IMR-90 (cell line): ENCODE measurements at regions not wholly inside any gene's neighbourhood (a gene's known extent, or its start where the extent isn't known, plus 50 kb on each side); places are given as distances from the start of the nearest gene placed in this dataset.

Experiments
- ATAC-seq: fragments of 200-7000 bp; cut with Tn5 transposase; 2 replicates; pipeline ENCODE4 v1.9.1; 2020; ENCODE audit warnings: low read depth, mild to moderate bottlenecking, moderate library complexity
- BruUV-seq: library from RNA; stranded (reverse); fragments of 400-500 nt; replicated peaks from 2 replicates; lab custom pipeline; 2021; lab: Mats Ljungman, UMichigan
- CTCF ChIA-PET: fragments of 300-600 bp; formaldehyde crosslinking; extraction: SDS; loops from one replicate; lab custom pipeline; 2021; ENCODE audit warnings: antibody characterized with exemption; lab: Yijun Ruan, JAX
- POLR2A ChIA-PET: fragments of 300-600 bp; sonication (Branson Sonifier 250); formaldehyde crosslinking; loops from one replicate; lab custom pipeline; 2022; ENCODE audit warnings: antibody characterized with exemption; ENCODE audit not compliant: unreplicated experiment; lab: Charles Lee
- DNase-seq: peaks from one replicate; pipeline ENCODE4 v3.0.0; 2013
- H2AFZ ChIP-seq: replicated peaks from 2 replicates; pipeline ENCODE3; 2013; ENCODE audit warnings: low read length, mild to moderate bottlenecking; ENCODE audit not compliant: poor library complexity
- H2AK5ac ChIP-seq: 2 replicates; pipeline ENCODE4 v1.6.1; 2013; ENCODE audit warnings: low read depth, low read length, inconsistent platforms
- H2AK9ac ChIP-seq: replicated peaks from 2 replicates; pipeline ENCODE3; 2013; ENCODE audit warnings: mild to moderate bottlenecking, low read depth, low read length, moderate library complexity; ENCODE audit not compliant: poor library complexity
- H2BK120ac ChIP-seq: 2 replicates; pipeline ENCODE4 v1.6.1; 2013; ENCODE audit warnings: low read depth, low read length, inconsistent platforms
- H2BK15ac ChIP-seq: 3 replicates; pipeline ENCODE4 v1.6.1; 2013; ENCODE audit warnings: low read depth, low read length, inconsistent platforms
- H2BK20ac ChIP-seq: 2 replicates; pipeline ENCODE4 v1.6.1; 2013; ENCODE audit warnings: low read depth, mild to moderate bottlenecking, inconsistent platforms, low read length, moderate library complexity
- H2BK5ac ChIP-seq: 2 replicates; pipeline ENCODE4 v1.6.1; 2013; ENCODE audit warnings: mild to moderate bottlenecking, low read depth, low read length, inconsistent platforms; ENCODE audit not compliant: poor library complexity, severe bottlenecking
- H3K14ac ChIP-seq: replicated peaks from 2 replicates; pipeline ENCODE4 v1.6.1; 2013; ENCODE audit warnings: low read depth, low read length, inconsistent platforms
- H3K18ac ChIP-seq: 2 replicates; pipeline ENCODE4 v1.6.1; 2013; ENCODE audit warnings: low read depth, low read length, control low read depth
- H3K23ac ChIP-seq: 2 replicates; pipeline ENCODE4 v1.6.1; 2013; ENCODE audit warnings: low read depth, low read length, inconsistent platforms
- H3K27ac ChIP-seq: 2 replicates; pipeline ENCODE4 v1.5.1; 2013; ENCODE audit warnings: mild to moderate bottlenecking, control low read depth, low read length; ENCODE audit not compliant: insufficient read depth
- H3K27me3 ChIP-seq: 2 replicates; pipeline ENCODE4 v1.6.1; 2013; ENCODE audit warnings: low read length; ENCODE audit not compliant: control insufficient read depth, insufficient read depth
- H3K36me3 ChIP-seq: 2 replicates; pipeline ENCODE4 v1.6.1; 2013; ENCODE audit warnings: low read length, mixed read lengths; ENCODE audit not compliant: control insufficient read depth, insufficient read depth
- H3K4ac ChIP-seq: 2 replicates; pipeline ENCODE4 v1.6.1; 2013; ENCODE audit warnings: low read depth, low read length, inconsistent platforms
- H3K4me1 ChIP-seq: 2 replicates; pipeline ENCODE4 v1.6.1; 2013; ENCODE audit warnings: low read length, mixed read lengths; ENCODE audit not compliant: control insufficient read depth, insufficient read depth
- H3K4me2 ChIP-seq: 2 replicates; pipeline ENCODE4 v1.6.1; 2013; ENCODE audit warnings: low read depth, mild to moderate bottlenecking, control low read depth, low read length, moderate library complexity
- H3K4me3 ChIP-seq: 2 replicates; pipeline ENCODE4 v1.5.1; 2013; ENCODE audit warnings: low read depth, mild to moderate bottlenecking, control low read depth, low read length, moderate library complexity; ENCODE audit not compliant: insufficient read depth
- H3K56ac ChIP-seq: 2 replicates; pipeline ENCODE4 v1.6.1; 2013; ENCODE audit warnings: low read length, inconsistent platforms; ENCODE audit not compliant: insufficient read depth; ENCODE audit errors: extremely low read depth
- H3K79me1 ChIP-seq, 2 experiments: 2 replicates each; pipeline ENCODE4 v1.6.1; 2013; ENCODE audit warnings: low read length in 2 of 2, inconsistent platforms in 1 of 2, low read depth in 1 of 2
- H3K9ac ChIP-seq: 2 replicates; pipeline ENCODE4 v1.6.1; 2013; ENCODE audit warnings: low read depth, low read length, control low read depth
- H3K9me1 ChIP-seq: 2 replicates; pipeline ENCODE4 v1.6.1; 2013; ENCODE audit warnings: low read length, inconsistent platforms; ENCODE audit not compliant: insufficient read depth
- H3K9me3 ChIP-seq: 2 replicates; pipeline ENCODE4 v1.6.1; 2013; ENCODE audit warnings: low read length; ENCODE audit not compliant: control insufficient read depth, insufficient read depth
- H4K20me1 ChIP-seq: 2 replicates; pipeline ENCODE4 v1.6.1; 2013; ENCODE audit warnings: low read length, inconsistent platforms; ENCODE audit not compliant: insufficient read depth
- H4K5ac ChIP-seq: 2 replicates; pipeline ENCODE4 v1.6.1; 2013; ENCODE audit warnings: mild to moderate bottlenecking, low read depth, low read length, control low read depth
- H4K8ac ChIP-seq, 2 experiments: 2 replicates each; pipeline ENCODE4 v1.6.1; 2013; ENCODE audit warnings: low read depth in 2 of 2, low read length in 2 of 2, control low read depth in 1 of 2, inconsistent platforms in 1 of 2
- H4K91ac ChIP-seq: 2 replicates; pipeline ENCODE4 v1.6.1; 2013; ENCODE audit warnings: low read depth, low read length, inconsistent platforms; ENCODE audit not compliant: insufficient read depth
- BHLHE40 ChIP-seq: fragments of 150-350 bp; IDR thresholded peaks from 2 replicates; pipeline ENCODE4 v1.6.1; 2016; ENCODE audit warnings: mild to moderate bottlenecking, low read depth, low read length
- CHD1 ChIP-seq: IDR thresholded peaks from 2 replicates; pipeline ENCODE4 v1.6.1; 2012; ENCODE audit warnings: low read depth, low read length, improper control_type of control experiment
- FOS ChIP-seq: fragments of 150-350 bp; IDR thresholded peaks from 2 replicates; pipeline ENCODE4 v1.6.1; 2016; ENCODE audit warnings: low read depth, low read length
- MAZ ChIP-seq: IDR thresholded peaks from 2 replicates; pipeline ENCODE4 v1.6.1; 2012; ENCODE audit warnings: low read depth, mild to moderate bottlenecking, low read length, improper control_type of control experiment, moderate library complexity, borderline replicate concordance
- MXI1 ChIP-seq: IDR thresholded peaks from 2 replicates; pipeline ENCODE4 v1.6.1; 2012; ENCODE audit warnings: low read depth, mild to moderate bottlenecking, low read length, moderate library complexity, borderline replicate concordance
- NFE2L2 ChIP-seq: fragments of 150-350 bp; IDR thresholded peaks from 2 replicates; pipeline ENCODE4 v1.6.1; 2016; ENCODE audit warnings: low read depth, mild to moderate bottlenecking, low read length
- RFX5 ChIP-seq: IDR thresholded peaks from 2 replicates; pipeline ENCODE4 v1.8.0; 2012; ENCODE audit warnings: low read depth, mild to moderate bottlenecking, low read length, moderate library complexity
- SMC3 ChIP-seq: fragments of 150-350 bp; IDR thresholded peaks from 2 replicates; pipeline ENCODE4 v1.6.1; 2016; ENCODE audit warnings: low read depth, mild to moderate bottlenecking, antibody characterized with exemption, low read length, moderate library complexity
- WGBS, 2 experiments: methylation state at CpG; one replicate each; pipeline versions ENCODE4 v1.1.5 to v1.1.7; 2013; ENCODE audit warnings: missing lambda C conversion rate in 2 of 2; ENCODE audit not compliant: insufficient read length in 1 of 2; ENCODE audit errors: extremely low coverage in 2 of 2; 5-methylcytosine and 5-hydroxymethylcytosine counted together
- dilution Hi-C: fragments of 300-500 bp; cut with HindIII; formaldehyde crosslinking; loops from one replicate; pipeline ENCODE4 v1.14.3; 2018; ENCODE audit warnings: low sequenced_read_pairs; ENCODE audit not compliant: unreplicated experiment
- in situ Hi-C: fragments of 300-500 bp; cut with MboI; formaldehyde crosslinking; loops from 3 replicates; pipeline ENCODE4 v1.14.3; 2019; ENCODE audit warnings: low sequenced_read_pairs, inconsistent platforms, mixed read lengths
- intact Hi-C: fragments of 100-400 bp; cut with micrococcal nuclease; formaldehyde crosslinking; loops from 2 replicates; pipeline ENCODE4 v1.10.0; 2022
- TF ChIP-seq, protein P1 (sequence below): fragments of 150-350 bp; IDR thresholded peaks from 2 replicates; pipeline ENCODE4 v1.6.1; 2017; ENCODE audit warnings: mild to moderate bottlenecking, antibody characterized with exemption, low read length, low read depth
- TF ChIP-seq, protein P2 (sequence below): fragments of 150-350 bp; IDR thresholded peaks from 2 replicates; pipeline ENCODE4 v1.6.1; 2016; ENCODE audit warnings: low read depth, mild to moderate bottlenecking, low read length, moderate library complexity, borderline replicate concordance

DNA sequence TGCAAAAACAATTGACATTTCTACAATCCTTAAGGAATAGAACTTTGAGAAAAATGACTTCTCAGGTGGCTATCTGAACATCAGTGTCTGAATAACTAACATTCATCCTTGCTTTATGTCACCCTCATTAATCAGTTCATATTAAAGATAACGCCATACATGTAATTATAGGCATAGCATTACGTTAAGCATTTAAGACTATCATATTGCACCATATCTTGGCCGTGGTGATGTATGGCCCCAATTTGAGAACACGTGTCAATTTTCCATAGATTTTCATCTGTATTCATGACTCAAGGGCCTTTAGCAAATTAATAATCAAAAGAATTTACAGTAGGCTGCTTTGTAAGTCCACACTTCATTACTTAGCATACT, 81.6 kb downstream of the SPTSSA start:
- H3K4me1 ChIP-seq = no peaks in the 10 kb centered on the region
- ATAC-seq (no peak), DNase-seq (no peak)
- H3K14ac ChIP-seq = no peak overlapping the region
- ChIA-PET CTCF (no interaction called here), POLR2A (no interaction called here)
- H4K20me1 ChIP-seq = no peaks in the 10 kb centered on the region
- no peak overlapping the region for H4K8ac ChIP-seq
- H3K4ac ChIP-seq = no peak overlapping the region
- H3K9me1 ChIP-seq = no peaks in the 10 kb centered on the region
- no peak overlapping the region for H3K56ac ChIP-seq
- no TSS peak for BruUV-seq
- 61% methylated on average over 4 of the region's 4 CpGs; no CpG with 5 or more reads in 1 of the 2 experiments for WGBS, 2 experiments
- in situ Hi-C loops = no loop called here
- dilution Hi-C loops = no loop called here
- no peak overlapping the region for H2BK20ac ChIP-seq
- no peaks in the 10 kb centered on the region for H3K79me1 ChIP-seq
- no peaks in the 10 kb centered on the region for H3K9me3 ChIP-seq
- H3K27ac ChIP-seq = no peak overlapping the region
- H3K9ac ChIP-seq = no peak overlapping the region
- no peak overlapping the region for H2BK15ac ChIP-seq
- no peak overlapping the region for H3K23ac ChIP-seq
- H2AK9ac ChIP-seq = no peak overlapping the region
- intact Hi-C loops = no loop called here
- H3K36me3 ChIP-seq = no peaks in the 10 kb centered on the region
- no peak overlapping the region for H2AK5ac ChIP-seq
- H3K27me3 ChIP-seq = no peaks in the 10 kb centered on the region; the same call in 1 of the 2 replicates
- no peak overlapping the region for H3K4me3 ChIP-seq
- no peak overlapping the region for H2BK120ac ChIP-seq
- H4K91ac ChIP-seq = no peak overlapping the region
- H3K18ac ChIP-seq = no peak overlapping the region
- H4K5ac ChIP-seq = no peak overlapping the region
- no peak overlapping the region for H2AFZ ChIP-seq
- TF ChIP-seq, protein P1, sequence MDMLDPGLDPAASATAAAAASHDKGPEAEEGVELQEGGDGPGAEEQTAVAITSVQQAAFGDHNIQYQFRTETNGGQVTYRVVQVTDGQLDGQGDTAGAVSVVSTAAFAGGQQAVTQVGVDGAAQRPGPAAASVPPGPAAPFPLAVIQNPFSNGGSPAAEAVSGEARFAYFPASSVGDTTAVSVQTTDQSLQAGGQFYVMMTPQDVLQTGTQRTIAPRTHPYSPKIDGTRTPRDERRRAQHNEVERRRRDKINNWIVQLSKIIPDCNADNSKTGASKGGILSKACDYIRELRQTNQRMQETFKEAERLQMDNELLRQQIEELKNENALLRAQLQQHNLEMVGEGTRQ = no peak
- TF ChIP-seq BHLHE40 (no peak), MAZ (no peak), RFX5 (no peak), FOS (no peak), SMC3 (no peak), NFE2L2 (no peak), MXI1 (no peak), CHD1 (no peak)
- TF ChIP-seq, protein P2, sequence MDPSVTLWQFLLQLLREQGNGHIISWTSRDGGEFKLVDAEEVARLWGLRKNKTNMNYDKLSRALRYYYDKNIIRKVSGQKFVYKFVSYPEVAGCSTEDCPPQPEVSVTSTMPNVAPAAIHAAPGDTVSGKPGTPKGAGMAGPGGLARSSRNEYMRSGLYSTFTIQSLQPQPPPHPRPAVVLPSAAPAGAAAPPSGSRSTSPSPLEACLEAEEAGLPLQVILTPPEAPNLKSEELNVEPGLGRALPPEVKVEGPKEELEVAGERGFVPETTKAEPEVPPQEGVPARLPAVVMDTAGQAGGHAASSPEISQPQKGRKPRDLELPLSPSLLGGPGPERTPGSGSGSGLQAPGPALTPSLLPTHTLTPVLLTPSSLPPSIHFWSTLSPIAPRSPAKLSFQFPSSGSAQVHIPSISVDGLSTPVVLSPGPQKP = no peak
- no peak overlapping the region for H2BK5ac ChIP-seq
- no peak overlapping the region for H3K4me2 ChIP-seq
